ENCODE measurements at regions not wholly inside any gene's neighbourhood (a gene's known extent, or its start where the extent isn't known, plus 50 kb on each side); places are given as distances from the start of the nearest gene placed in this dataset.

DNA sequence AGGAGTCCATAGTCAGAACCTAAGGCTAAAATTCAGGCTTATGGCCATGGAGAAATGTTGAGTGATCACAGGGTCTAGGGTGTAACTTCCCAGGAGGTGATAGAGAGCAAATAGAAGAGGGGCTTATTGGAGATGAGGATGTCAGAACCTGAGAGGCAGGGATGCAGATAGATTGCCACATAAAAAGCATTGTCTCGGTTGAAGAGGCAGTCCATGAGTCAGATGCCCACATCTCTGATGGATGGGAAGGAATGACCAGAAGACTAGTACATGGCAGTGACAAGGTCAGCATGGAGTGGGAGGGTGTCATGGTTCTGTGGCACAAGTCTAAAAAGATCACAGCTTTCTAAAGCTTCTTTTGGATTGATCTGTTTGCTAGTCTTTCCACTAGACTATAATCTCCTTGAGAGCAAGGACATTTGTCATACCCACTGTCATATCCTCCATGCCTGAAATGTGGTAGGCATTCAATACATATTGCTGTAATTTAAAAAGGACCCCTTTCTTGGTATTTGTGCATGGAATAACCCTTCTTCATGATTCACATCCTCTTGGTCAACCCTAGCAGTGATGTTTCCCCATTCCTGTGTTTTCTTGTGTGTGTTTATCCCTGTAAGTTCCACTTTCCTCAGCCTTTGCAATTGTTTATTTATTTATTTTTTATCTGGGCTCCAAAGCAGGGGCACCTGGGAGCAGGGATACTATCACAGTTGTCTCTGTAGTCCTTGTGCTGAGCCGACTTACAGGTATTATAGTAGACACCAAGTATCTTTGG, 613.4 kb upstream of the CFAP20DC start:
- intact Hi-C loops (cut with DNase I; ENCODE audit: low total_unique reads): no loop called here
- no peak for DNase-seq (ENCODE audit: low spot score in 2 of 2)
- TF ChIP-seq POLR2A (IDR thresholded peaks at IDR 0.05): no peak
- 88 to 91% methylated on average over 2 of the region's 2 CpGs for WGBS, 2 donors
- H3K4me3 ChIP-seq (ENCODE audit: low read depth, poor library complexity, severe bottlenecking): no peak overlapping the region

DNA sequence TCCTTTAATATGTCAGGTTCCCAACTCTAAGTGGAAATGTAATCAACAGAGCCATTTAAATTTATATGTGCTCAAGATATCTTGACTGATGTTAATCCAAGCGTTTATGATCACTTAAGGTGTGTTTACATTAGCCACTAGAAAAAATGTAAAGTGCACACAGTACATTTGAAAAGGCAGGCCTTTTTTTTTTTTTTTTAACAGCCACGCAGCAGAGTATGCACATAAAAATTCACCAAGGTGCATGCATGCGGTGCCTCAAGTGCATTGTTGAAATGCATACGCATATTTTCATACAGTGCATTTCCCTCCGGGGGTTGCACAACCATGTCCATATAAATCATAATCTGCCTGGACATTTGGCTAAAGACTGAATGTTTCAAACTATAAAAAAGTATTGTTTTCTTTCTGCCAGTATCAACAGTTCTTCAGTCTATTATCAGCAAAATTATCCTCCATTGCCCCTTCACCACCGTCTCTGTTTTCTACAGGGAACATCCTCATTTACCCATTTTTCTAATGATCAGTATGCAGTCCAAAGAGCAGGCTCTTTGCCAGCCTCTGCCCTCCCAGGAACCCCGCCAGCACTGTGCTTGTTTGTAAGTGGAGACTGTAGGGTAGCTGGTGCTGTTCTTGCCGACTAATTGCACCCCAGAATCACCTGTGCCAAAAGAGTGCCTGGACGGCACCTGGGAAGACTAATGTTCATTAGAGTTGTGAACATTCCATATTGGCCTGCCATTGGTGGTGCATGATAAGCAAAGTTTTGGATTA, 611.2 kb upstream of the CFAP20DC start:
- no peak for DNase-seq (ENCODE audit: low spot score in 2 of 2)
- WGBS, 2 donors: 73 to 75% methylated on average over 9 of the region's 9 CpGs
- TF ChIP-seq, protein P1, sequence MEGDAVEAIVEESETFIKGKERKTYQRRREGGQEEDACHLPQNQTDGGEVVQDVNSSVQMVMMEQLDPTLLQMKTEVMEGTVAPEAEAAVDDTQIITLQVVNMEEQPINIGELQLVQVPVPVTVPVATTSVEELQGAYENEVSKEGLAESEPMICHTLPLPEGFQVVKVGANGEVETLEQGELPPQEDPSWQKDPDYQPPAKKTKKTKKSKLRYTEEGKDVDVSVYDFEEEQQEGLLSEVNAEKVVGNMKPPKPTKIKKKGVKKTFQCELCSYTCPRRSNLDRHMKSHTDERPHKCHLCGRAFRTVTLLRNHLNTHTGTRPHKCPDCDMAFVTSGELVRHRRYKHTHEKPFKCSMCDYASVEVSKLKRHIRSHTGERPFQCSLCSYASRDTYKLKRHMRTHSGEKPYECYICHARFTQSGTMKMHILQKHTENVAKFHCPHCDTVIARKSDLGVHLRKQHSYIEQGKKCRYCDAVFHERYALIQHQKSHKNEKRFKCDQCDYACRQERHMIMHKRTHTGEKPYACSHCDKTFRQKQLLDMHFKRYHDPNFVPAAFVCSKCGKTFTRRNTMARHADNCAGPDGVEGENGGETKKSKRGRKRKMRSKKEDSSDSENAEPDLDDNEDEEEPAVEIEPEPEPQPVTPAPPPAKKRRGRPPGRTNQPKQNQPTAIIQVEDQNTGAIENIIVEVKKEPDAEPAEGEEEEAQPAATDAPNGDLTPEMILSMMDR (IDR thresholded peaks at IDR 0.05): no peak
- TF ChIP-seq POLR2A (IDR thresholded peaks at IDR 0.05): no peak
- no peak overlapping the region for H3K4me3 ChIP-seq (ENCODE audit: low read depth, poor library complexity, severe bottlenecking)
- intact Hi-C loops (cut with DNase I; ENCODE audit: low total_unique reads): no loop called here

DNA sequence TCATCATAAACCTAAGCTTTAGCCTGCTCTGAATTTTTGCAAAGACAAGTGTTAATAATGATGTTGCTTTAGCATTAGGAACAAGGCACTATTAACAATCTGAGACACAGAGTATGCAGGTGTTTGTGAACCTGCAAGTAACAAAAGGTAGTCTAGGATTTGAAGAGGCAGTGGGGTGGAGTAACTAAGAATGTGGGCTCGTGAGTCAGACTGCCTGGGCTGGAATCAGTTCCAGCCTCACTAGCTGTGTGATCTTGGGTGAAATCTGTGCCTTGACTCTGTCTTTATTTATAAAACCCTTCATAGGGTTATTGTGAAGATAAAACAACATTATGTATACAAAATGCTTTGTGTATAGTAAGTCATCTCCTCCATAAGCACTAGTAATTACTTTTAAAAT, 610.6 kb upstream of the CFAP20DC start:
- no peak overlapping the region for H3K4me3 ChIP-seq (ENCODE audit: low read depth, poor library complexity, severe bottlenecking)
- no peak for DNase-seq (ENCODE audit: low spot score in 2 of 2)
- TF ChIP-seq, protein P1 (IDR thresholded peaks at IDR 0.05): no peak
- no peak for TF ChIP-seq POLR2A (IDR thresholded peaks at IDR 0.05)
- intact Hi-C loops (cut with DNase I; ENCODE audit: low total_unique reads): no loop called here
- WGBS, 2 donors: 23 to 36% methylated on average over 1 of the region's 1 CpG

DNA sequence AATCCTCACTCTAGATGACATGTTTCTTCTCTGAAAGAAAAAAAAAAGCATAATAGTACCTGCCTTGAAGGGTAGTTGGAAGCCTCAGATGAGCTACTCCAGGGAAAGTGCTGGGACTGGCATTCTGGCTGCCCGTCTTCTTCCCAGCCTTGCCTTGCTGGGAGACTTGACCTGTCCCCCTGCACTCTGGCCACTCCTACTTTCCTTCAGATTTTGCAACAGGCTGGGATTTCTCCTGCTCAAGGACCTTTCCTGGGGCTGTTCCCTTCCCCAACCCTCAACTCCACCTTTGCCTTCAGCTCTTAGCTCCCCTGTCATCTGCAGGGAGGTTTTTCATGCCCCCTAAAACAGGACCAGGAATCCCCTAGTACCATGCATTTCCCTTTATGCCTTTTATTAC, 609.9 kb upstream of the CFAP20DC start:
- intact Hi-C loops (cut with DNase I; ENCODE audit: low total_unique reads): no loop called here
- TF ChIP-seq, protein P1 (IDR thresholded peaks at IDR 0.05): no peak
- TF ChIP-seq POLR2A (IDR thresholded peaks at IDR 0.05): no peak
- DNase-seq (ENCODE audit: low spot score in 2 of 2): no peak
- H3K4me3 ChIP-seq (ENCODE audit: low read depth, poor library complexity, severe bottlenecking): no peak overlapping the region
- 89 to 91% methylated on average over 1 of the region's 1 CpG for WGBS, 2 donors

DNA sequence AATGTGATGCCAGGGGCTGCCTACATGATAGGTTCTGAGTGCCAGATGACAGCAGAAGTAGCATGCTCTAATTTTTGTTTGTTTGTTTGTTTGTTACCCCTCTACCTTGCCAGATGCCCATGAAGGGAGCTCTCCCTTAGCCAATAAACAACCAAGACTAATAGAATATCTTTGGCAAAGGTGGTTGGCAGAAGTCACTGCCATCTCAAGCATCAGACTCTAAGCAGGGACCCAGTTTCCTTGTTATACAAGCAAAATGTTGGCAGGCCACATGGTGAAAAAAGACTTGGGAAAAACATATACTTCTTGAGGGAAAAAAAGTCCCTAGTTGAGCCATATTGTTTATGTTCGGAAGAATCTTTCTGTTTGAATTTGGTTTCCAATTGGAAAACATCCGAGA, 609.0 kb upstream of the CFAP20DC start:
- intact Hi-C loops (cut with DNase I; ENCODE audit: low total_unique reads): no loop called here
- DNase-seq (ENCODE audit: low spot score in 2 of 2): no peak
- TF ChIP-seq, protein P1 (IDR thresholded peaks at IDR 0.05): no peak
- no peak for TF ChIP-seq POLR2A (IDR thresholded peaks at IDR 0.05)
- 84 to 95% methylated on average over 2 of the region's 2 CpGs for WGBS, 2 donors
- no peak overlapping the region for H3K4me3 ChIP-seq (ENCODE audit: low read depth, poor library complexity, severe bottlenecking)

DNA sequence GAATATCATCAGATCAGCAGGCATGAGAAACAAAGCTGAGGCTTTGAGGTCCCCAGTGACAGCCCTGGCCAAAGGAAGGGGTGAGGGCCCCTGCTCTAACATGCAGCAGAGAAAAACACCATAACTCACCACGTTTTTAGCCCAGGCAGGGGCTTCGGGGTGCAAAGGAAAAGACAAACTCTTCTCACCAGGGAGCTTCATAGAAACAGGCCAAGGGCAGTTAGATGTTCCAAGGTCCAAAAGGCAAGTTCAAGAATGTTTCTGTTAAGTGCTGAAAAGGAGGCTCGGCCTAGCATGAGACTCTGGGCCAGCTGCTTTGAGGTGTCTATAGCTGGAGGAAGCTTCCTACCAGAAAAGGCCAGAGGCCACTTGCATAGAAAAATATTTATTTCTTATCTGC, 608.4 kb upstream of the CFAP20DC start:
- intact Hi-C loops (cut with DNase I; ENCODE audit: low total_unique reads): no loop called here
- WGBS, 2 donors: 72 to 75% methylated on average over 3 of the region's 3 CpGs
- H3K4me3 ChIP-seq (ENCODE audit: low read depth, poor library complexity, severe bottlenecking): no peak overlapping the region
- TF ChIP-seq POLR2A (IDR thresholded peaks at IDR 0.05): no peak
- TF ChIP-seq, protein P1 (IDR thresholded peaks at IDR 0.05): no peak
- DNase-seq (ENCODE audit: low spot score in 2 of 2): no peak

Measured in lower leg skin (tissue), 4 donors.